GM12874 (cell line): ENCODE measurements at regions not wholly inside any gene's neighbourhood (a gene's known extent, or its start where the extent isn't known, plus 50 kb on each side); places are given as distances from the start of the nearest gene placed in this dataset.

Experiments
- CTCF ChIP-seq: IDR thresholded peaks from 2 replicates; pipeline ENCODE4 v1.5.1; 2011; ENCODE audit warnings: low read depth, mild to moderate bottlenecking, control low read depth, low read length, moderate library complexity; ENCODE audit not compliant: insufficient read depth

GRCh38 chr3:106129939-106130338, 261.1 kb upstream of the CBLB start:
- TF ChIP-seq CTCF: no peak

- no peak for TF ChIP-seq CTCF
These were observed 261.8 kb upstream of the CBLB start for GRCh38 chr3:106130384-106131198.

- no peak for TF ChIP-seq CTCF
These were observed 266.8 kb upstream of the CBLB start for GRCh38 chr3:106135451-106136160.

- TF ChIP-seq CTCF: no peak
These were observed 271.0 kb upstream of the CBLB start for GRCh38 chr3:106139826-106140225.

GRCh38 chr3:106140431-106140830, 271.6 kb upstream of the CBLB start:
- no peak for TF ChIP-seq CTCF

GRCh38 chr3:106144030-106144429, 275.2 kb upstream of the CBLB start:
- no peak for TF ChIP-seq CTCF

- TF ChIP-seq CTCF: no peak
These were observed 288.6 kb upstream of the CBLB start for GRCh38 chr3:106157411-106157810.
